ENCODE measurements at regions not wholly inside any gene's neighbourhood (a gene's known extent, or its start where the extent isn't known, plus 50 kb on each side); places are given as distances from the start of the nearest gene placed in this dataset.

DNA sequence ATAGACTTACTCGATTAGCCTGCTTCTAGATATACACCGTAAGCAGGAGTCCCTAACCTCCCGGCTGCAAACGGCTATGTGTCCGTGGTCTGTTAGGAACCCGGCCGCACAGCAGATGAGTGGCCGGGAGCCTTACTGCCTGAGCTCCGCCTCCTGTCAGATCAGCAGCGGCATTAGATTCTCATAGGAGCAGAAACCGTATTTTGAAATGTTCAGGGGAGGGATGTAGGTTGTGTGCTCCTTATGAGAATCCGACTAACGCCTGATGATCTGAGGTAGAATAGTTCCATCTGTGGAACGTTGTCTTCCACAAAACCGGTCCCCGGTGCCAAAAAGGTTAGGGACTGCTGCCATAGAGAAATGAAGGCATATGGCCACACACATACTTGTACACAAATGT is 1491.9 kb downstream of the SLITRK5 start:
- BruUV-seq (replicated peaks) = no TSS peak
- Histone ChIP-seq H3K4me3 (ENCODE audit: insufficient read depth, low read depth, low read length) (no peak overlapping the region), H3K4me2 (ENCODE audit: low read depth, low read length) (no peak overlapping the region), H3K4me1 (ENCODE audit: control insufficient read depth, insufficient read depth, low read length) (no peaks in the 10 kb centered on the region), H3K9ac (ENCODE audit: low read depth, low read length) (no peak overlapping the region), H2AK9ac (replicated peaks; ENCODE audit: low read depth, low read length, poor library complexity) (no peak overlapping the region), H3K9me1 (ENCODE audit: insufficient read depth, low read length) (no peaks in the 10 kb centered on the region), H2BK20ac (ENCODE audit: low read depth, low read length) (no peak overlapping the region), H4K5ac (ENCODE audit: low read depth, low read length) (no peak overlapping the region), H3K27me3 (ENCODE audit: control insufficient read depth, insufficient read depth, low read length) (no peaks in the 10 kb centered on the region), H3K18ac (ENCODE audit: low read depth, low read length) (no peak overlapping the region), H3K9me3 (ENCODE audit: control insufficient read depth, insufficient read depth, low read length) (no peaks in the 10 kb centered on the region), H3K56ac (ENCODE audit: extremely low read depth, insufficient read depth, low read length) (no peak overlapping the region), H3K14ac (replicated peaks; ENCODE audit: low read depth, low read length) (no peak overlapping the region), H2BK15ac (ENCODE audit: low read depth, low read length) (no peak overlapping the region), H3K23ac (ENCODE audit: low read depth, low read length) (no peak overlapping the region), H3K4ac (ENCODE audit: low read depth, low read length) (no peak overlapping the region), H3K36me3 (ENCODE audit: control insufficient read depth, insufficient read depth, low read length) (no peaks in the 10 kb centered on the region), H4K91ac (ENCODE audit: insufficient read depth, low read depth, low read length) (no peak overlapping the region), H4K20me1 (ENCODE audit: insufficient read depth, low read length) (no peaks in the 10 kb centered on the region), H2AFZ (replicated peaks; ENCODE audit: low read length, poor library complexity) (no peak overlapping the region), H2AK5ac (ENCODE audit: low read depth, low read length) (no peak overlapping the region), H2BK5ac (ENCODE audit: low read depth, low read length, poor library complexity, severe bottlenecking) (no peak overlapping the region), H4K8ac (ENCODE audit: low read depth in 2 of 2, low read length in 2 of 2) (no peak overlapping the region), H3K79me1 (ENCODE audit: low read depth in 1 of 2, low read length in 2 of 2) (no peaks in the 10 kb centered on the region), H3K27ac (ENCODE audit: insufficient read depth, low read length) (no peak overlapping the region), H2BK120ac (ENCODE audit: low read depth, low read length) (no peak overlapping the region)
- POLR2A ChIA-PET (ENCODE audit: unreplicated experiment) = no interaction called here
- dilution Hi-C loops (cut with HindIII; ENCODE audit: low sequenced_read_pairs, unreplicated experiment) (no loop called here), in situ Hi-C loops (cut with MboI; ENCODE audit: low sequenced_read_pairs) (no loop called here), intact Hi-C loops (cut with micrococcal nuclease) (no loop called here)
- DNase-seq = no peak
- ATAC-seq (ENCODE audit: low read depth) = no peak
- WGBS, 2 experiments (ENCODE audit: extremely low coverage in 2 of 2, insufficient read length in 1 of 2) = 80% methylated on average over 2 of the region's 16 CpGs; no CpG with 5 or more reads in 1 of the 2 experiments
- TF ChIP-seq RCOR1 (IDR thresholded peaks at IDR 0.05; ENCODE audit: insufficient replicate concordance, low read length) (no peak), MAZ (IDR thresholded peaks at IDR 0.05; ENCODE audit: borderline replicate concordance, low read depth, low read length) (no peak), CEBPB (IDR thresholded peaks at IDR 0.05; ENCODE audit: low read depth, low read length) (no peak), MAFK (IDR thresholded peaks at IDR 0.05; ENCODE audit: low read depth, low read length) (no peak), RAD21 (IDR thresholded peaks at IDR 0.05; ENCODE audit: low read length) (no peak), FOS (IDR thresholded peaks at IDR 0.05; ENCODE audit: low read depth, low read length) (no peak), BHLHE40 (IDR thresholded peaks at IDR 0.05; ENCODE audit: low read depth, low read length) (no peak), POLR2A (IDR thresholded peaks at IDR 0.05; ENCODE audit: low read depth, low read length) (no peak), CHD1 (IDR thresholded peaks at IDR 0.05; ENCODE audit: low read depth, low read length) (no peak), MXI1 (IDR thresholded peaks at IDR 0.05; ENCODE audit: borderline replicate concordance, low read depth, low read length) (no peak), SMC3 (IDR thresholded peaks at IDR 0.05; ENCODE audit: low read depth, low read length) (no peak), ELK1 (IDR thresholded peaks at IDR 0.05; ENCODE audit: borderline replicate concordance, low read depth, low read length) (no peak)
- TF ChIP-seq, protein P1, sequence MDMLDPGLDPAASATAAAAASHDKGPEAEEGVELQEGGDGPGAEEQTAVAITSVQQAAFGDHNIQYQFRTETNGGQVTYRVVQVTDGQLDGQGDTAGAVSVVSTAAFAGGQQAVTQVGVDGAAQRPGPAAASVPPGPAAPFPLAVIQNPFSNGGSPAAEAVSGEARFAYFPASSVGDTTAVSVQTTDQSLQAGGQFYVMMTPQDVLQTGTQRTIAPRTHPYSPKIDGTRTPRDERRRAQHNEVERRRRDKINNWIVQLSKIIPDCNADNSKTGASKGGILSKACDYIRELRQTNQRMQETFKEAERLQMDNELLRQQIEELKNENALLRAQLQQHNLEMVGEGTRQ (IDR thresholded peaks at IDR 0.05; ENCODE audit: low read depth, low read length) = no peak
- TF ChIP-seq, protein P2, sequence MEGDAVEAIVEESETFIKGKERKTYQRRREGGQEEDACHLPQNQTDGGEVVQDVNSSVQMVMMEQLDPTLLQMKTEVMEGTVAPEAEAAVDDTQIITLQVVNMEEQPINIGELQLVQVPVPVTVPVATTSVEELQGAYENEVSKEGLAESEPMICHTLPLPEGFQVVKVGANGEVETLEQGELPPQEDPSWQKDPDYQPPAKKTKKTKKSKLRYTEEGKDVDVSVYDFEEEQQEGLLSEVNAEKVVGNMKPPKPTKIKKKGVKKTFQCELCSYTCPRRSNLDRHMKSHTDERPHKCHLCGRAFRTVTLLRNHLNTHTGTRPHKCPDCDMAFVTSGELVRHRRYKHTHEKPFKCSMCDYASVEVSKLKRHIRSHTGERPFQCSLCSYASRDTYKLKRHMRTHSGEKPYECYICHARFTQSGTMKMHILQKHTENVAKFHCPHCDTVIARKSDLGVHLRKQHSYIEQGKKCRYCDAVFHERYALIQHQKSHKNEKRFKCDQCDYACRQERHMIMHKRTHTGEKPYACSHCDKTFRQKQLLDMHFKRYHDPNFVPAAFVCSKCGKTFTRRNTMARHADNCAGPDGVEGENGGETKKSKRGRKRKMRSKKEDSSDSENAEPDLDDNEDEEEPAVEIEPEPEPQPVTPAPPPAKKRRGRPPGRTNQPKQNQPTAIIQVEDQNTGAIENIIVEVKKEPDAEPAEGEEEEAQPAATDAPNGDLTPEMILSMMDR (conservative IDR thresholded peaks at IDR 0.05; ENCODE audit: low read depth, low read length) = no peak
- CTCF ChIA-PET = no interaction called here

Measured in IMR-90 (cell line).